DND-41 (cell line): ENCODE measurements at regions not wholly inside any gene's neighbourhood (a gene's known extent, or its start where the extent isn't known, plus 50 kb on each side); places are given as distances from the start of the nearest gene placed in this dataset.

Experiments used
- CTCF ChIP-seq: IDR thresholded peaks from 2 replicates; pipeline ENCODE4 v1.5.1; 2012; ENCODE audit warnings: borderline replicate concordance, low read length, moderate library complexity, mild to moderate bottlenecking; ENCODE audit not compliant: poor library complexity, severe bottlenecking; ENCODE audit errors: extremely low read depth
- EZH2 ChIP-seq: IDR thresholded peaks from 3 replicates; pipeline ENCODE4 v1.6.1; 2012; ENCODE audit warnings: borderline replicate concordance, low read depth, mild to moderate bottlenecking, moderate library complexity, low read length, inconsistent platforms; ENCODE audit not compliant: severe bottlenecking

- no peak for TF ChIP-seq EZH2
- TF ChIP-seq CTCF: no peak
These were observed 79.2 kb downstream of the MAP1LC3B2 start for GRCh38 chr12:116638376-116638775.
